ENCODE measurements at regions not wholly inside any gene's neighbourhood (a gene's known extent, or its start where the extent isn't known, plus 50 kb on each side); places are given as distances from the start of the nearest gene placed in this dataset.
A peak's percentile ranks its signal among the peaks of the same experiment; 100 is the strongest.
"Not testable (repeated sequence)": the region's sequence is repeated elsewhere in the genome, so short reads cannot be mapped to it uniquely, and the experiment has no call there.

- DNase-seq = not testable (repeated sequence)
Observed at GRCh38 chr9:42656789-42657188, 473.3 kb downstream of the SPATA31A6 start.

GRCh38 chr9:42657496-42657895 is 474.0 kb downstream of the SPATA31A6 start:
- DNase-seq = not testable (repeated sequence)

- DNase-seq = not testable (repeated sequence)
Observed at GRCh38 chr9:42697146-42697545, 513.7 kb downstream of the SPATA31A6 start.

GRCh38 chr9:42702890-42703289 is 519.4 kb downstream of the SPATA31A6 start:
- DNase-seq = not testable (repeated sequence)

- peak; percentile 34 for DNase-seq
Observed at GRCh38 chr9:42724841-42725835, 541.7 kb downstream of the SPATA31A6 start.

GRCh38 chr9:42743030-42743814 is 559.8 kb downstream of the SPATA31A6 start:
- DNase-seq = peak; percentile 75

- not testable (repeated sequence) for DNase-seq
Observed at GRCh38 chr9:42757251-42757650, 573.8 kb downstream of the SPATA31A6 start.

GRCh38 chr9:42759320-42759719 is 575.9 kb downstream of the SPATA31A6 start:
- peak; percentile 29 for DNase-seq

GRCh38 chr9:42782201-42782600 is 598.7 kb downstream of the SPATA31A6 start:
- not testable (repeated sequence) for DNase-seq

- not testable (repeated sequence) for DNase-seq
Observed at GRCh38 chr9:42792725-42793124, 609.3 kb downstream of the SPATA31A6 start.

GRCh38 chr9:42798571-42798970 is 615.1 kb downstream of the SPATA31A6 start:
- not testable (repeated sequence) for DNase-seq

- not testable (repeated sequence) for DNase-seq
Observed at GRCh38 chr9:42802716-42803115, 619.3 kb downstream of the SPATA31A6 start.

- DNase-seq = not testable (repeated sequence)
Observed at GRCh38 chr9:42806674-42807073, 623.2 kb downstream of the SPATA31A6 start.

- DNase-seq = not testable (repeated sequence)
Observed at GRCh38 chr9:42821468-42821867, 638.0 kb downstream of the SPATA31A6 start.

GRCh38 chr9:42848156-42848555 is 664.7 kb downstream of the SPATA31A6 start:
- DNase-seq = not testable (repeated sequence)

GRCh38 chr9:42850896-42851693 is 667.6 kb downstream of the SPATA31A6 start:
- not testable (repeated sequence) for DNase-seq

- not testable (repeated sequence) for DNase-seq
Observed at GRCh38 chr9:42851701-42852100, 668.2 kb downstream of the SPATA31A6 start.

GRCh38 chr9:42852133-42852930 is 668.9 kb downstream of the SPATA31A6 start:
- DNase-seq = peak; percentile 55

GRCh38 chr9:42860133-42860532 is 676.7 kb downstream of the SPATA31A6 start:
- DNase-seq = not testable (repeated sequence)

GRCh38 chr9:42862465-42862864 is 679.0 kb downstream of the SPATA31A6 start:
- not testable (repeated sequence) for DNase-seq
